ENCODE measurements at regions not wholly inside any gene's neighbourhood (a gene's known extent, or its start where the extent isn't known, plus 50 kb on each side); places are given as distances from the start of the nearest gene placed in this dataset.

- no peak overlapping the region for H4K12ac ChIP-seq (ENCODE audit: low read depth, low read length)
- no peaks in the 10 kb centered on the region for H3K4me1 ChIP-seq (ENCODE audit: control insufficient read depth in 1 of 2, insufficient read depth in 2 of 2, low read length in 2 of 2)
- DNase-seq = peak in 1 of 2 donors; percentile 7
- no peak overlapping the region for H3K4ac ChIP-seq (ENCODE audit: low read depth, low read length)
- H2AFZ ChIP-seq (ENCODE audit: insufficient read depth, low read length, poor library complexity) = no peak overlapping the region
- no peaks in the 10 kb centered on the region for H3K79me2 ChIP-seq (ENCODE audit: control insufficient read depth, insufficient read depth, low read length, poor library complexity)
- H3K4me3 ChIP-seq (ENCODE audit: low read depth, low read length) = no peak overlapping the region
- H2BK120ac ChIP-seq (ENCODE audit: insufficient read depth, low read length, poor library complexity) = no peak overlapping the region
- H2BK12ac ChIP-seq (ENCODE audit: low read length) = no peak overlapping the region
- no peak overlapping the region for H3K27ac ChIP-seq (ENCODE audit: low read depth, low read length)
- no peak overlapping the region for H4K91ac ChIP-seq (ENCODE audit: low read depth, low read length)
- H3K14ac ChIP-seq (ENCODE audit: low read length) = no peak overlapping the region
- no peak overlapping the region for H3K4me2 ChIP-seq (ENCODE audit: low read length)
- WGBS (ENCODE audit: extremely low coverage, insufficient coverage, insufficient read length) = no CpG with 5 or more reads among the region's 5 CpGs
- no peaks in the 10 kb centered on the region for H3K27me3 ChIP-seq (ENCODE audit: insufficient read depth, low read length)
- no peak overlapping the region for H3K18ac ChIP-seq (ENCODE audit: low read length)
- no peak overlapping the region for H3K9ac ChIP-seq (ENCODE audit: low read length)
- H4K8ac ChIP-seq (ENCODE audit: low read depth, low read length) = no peak overlapping the region
- no peak overlapping the region for H2BK5ac ChIP-seq (ENCODE audit: low read depth, low read length, poor library complexity)
- H3K23ac ChIP-seq (ENCODE audit: low read length) = no peak overlapping the region
- no peaks in the 10 kb centered on the region for H3K79me1 ChIP-seq (ENCODE audit: low read length)
- no peaks in the 10 kb centered on the region for H3K9me3 ChIP-seq (ENCODE audit: insufficient read depth, low read depth, low read length)
- H2AK5ac ChIP-seq (ENCODE audit: low read length) = no peak overlapping the region
- H3K36me3 ChIP-seq (ENCODE audit: control insufficient read depth in 1 of 2, insufficient read depth in 2 of 2, low read length in 2 of 2) = no peaks in the 10 kb centered on the region
Observed at GRCh38 chr18:29012364-29012763, 835.4 kb upstream of the CDH2 start.

DNA sequence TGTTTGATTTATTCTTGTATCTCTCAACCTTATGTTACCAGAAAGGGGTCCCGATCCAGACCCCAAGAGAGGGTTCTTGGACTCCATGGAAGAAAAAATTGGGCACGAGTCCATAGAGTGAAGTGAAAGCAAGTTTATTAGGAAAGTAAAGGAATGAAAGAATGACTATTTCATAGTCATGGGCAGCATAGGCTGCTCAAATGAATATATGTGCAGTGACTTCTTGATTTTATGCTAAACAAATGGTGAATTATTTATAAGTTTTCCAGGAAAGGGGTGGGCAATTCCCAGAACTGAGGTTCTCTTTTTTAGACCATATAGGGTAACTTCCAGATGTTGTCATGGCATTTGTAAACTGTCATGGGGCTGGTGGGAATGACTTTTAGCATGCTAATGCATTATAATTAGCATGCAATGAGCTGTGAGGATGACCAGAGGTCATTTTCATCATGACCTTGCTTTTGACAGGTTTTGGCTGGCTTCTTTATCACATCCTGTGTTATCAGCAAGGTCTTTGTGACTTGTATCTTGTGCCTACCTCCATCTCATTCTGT, 832.4 kb upstream of the CDH2 start:
- Histone ChIP-seq H2AK5ac (ENCODE audit: low read length) (no peak overlapping the region), H4K8ac (ENCODE audit: low read depth, low read length) (no peak overlapping the region), H3K79me1 (ENCODE audit: low read length) (no peaks in the 10 kb centered on the region), H2BK120ac (ENCODE audit: insufficient read depth, low read length, poor library complexity) (no peak overlapping the region), H4K91ac (ENCODE audit: low read depth, low read length) (no peak overlapping the region), H3K27ac (ENCODE audit: low read depth, low read length) (no peak overlapping the region), H3K4me1 (ENCODE audit: control insufficient read depth in 1 of 2, insufficient read depth in 2 of 2, low read length in 2 of 2) (no peaks in the 10 kb centered on the region), H3K36me3 (ENCODE audit: control insufficient read depth in 1 of 2, insufficient read depth in 2 of 2, low read length in 2 of 2) (no peaks in the 10 kb centered on the region), H3K9ac (ENCODE audit: low read length) (no peak overlapping the region), H2BK12ac (ENCODE audit: low read length) (no peak overlapping the region), H3K27me3 (ENCODE audit: insufficient read depth, low read length) (no peaks in the 10 kb centered on the region), H3K4me3 (ENCODE audit: low read depth, low read length) (no peak overlapping the region), H3K18ac (ENCODE audit: low read length) (no peak overlapping the region), H3K4ac (ENCODE audit: low read depth, low read length) (no peak overlapping the region), H3K9me3 (ENCODE audit: insufficient read depth, low read depth, low read length) (no peaks in the 10 kb centered on the region), H3K23ac (ENCODE audit: low read length) (no peak overlapping the region), H3K79me2 (ENCODE audit: control insufficient read depth, insufficient read depth, low read length, poor library complexity) (no peaks in the 10 kb centered on the region), H2AFZ (ENCODE audit: insufficient read depth, low read length, poor library complexity) (no peak overlapping the region), H3K14ac (ENCODE audit: low read length) (no peak overlapping the region), H4K12ac (ENCODE audit: low read depth, low read length) (no peak overlapping the region), H2BK5ac (ENCODE audit: low read depth, low read length, poor library complexity) (no peak overlapping the region), H3K4me2 (ENCODE audit: low read length) (no peak overlapping the region)
- no peak for DNase-seq
- WGBS (ENCODE audit: extremely low coverage, insufficient coverage, insufficient read length) = no CpG with 5 or more reads among the region's 2 CpGs

- H3K27ac ChIP-seq (ENCODE audit: low read depth, low read length) = no peak overlapping the region
- H4K8ac ChIP-seq (ENCODE audit: low read depth, low read length) = no peak overlapping the region
- no peak overlapping the region for H4K12ac ChIP-seq (ENCODE audit: low read depth, low read length)
- no peak overlapping the region for H2BK5ac ChIP-seq (ENCODE audit: low read depth, low read length, poor library complexity)
- no peak overlapping the region for H3K4ac ChIP-seq (ENCODE audit: low read depth, low read length)
- no peak overlapping the region for H2BK120ac ChIP-seq (ENCODE audit: insufficient read depth, low read length, poor library complexity)
- H3K79me1 ChIP-seq (ENCODE audit: low read length) = no peaks in the 10 kb centered on the region
- no peak overlapping the region for H3K4me2 ChIP-seq (ENCODE audit: low read length)
- H3K4me1 ChIP-seq (ENCODE audit: control insufficient read depth in 1 of 2, insufficient read depth in 2 of 2, low read length in 2 of 2) = no peaks in the 10 kb centered on the region
- WGBS (ENCODE audit: extremely low coverage, insufficient coverage, insufficient read length) = no CpG with 5 or more reads among the region's 1 CpG
- H3K18ac ChIP-seq (ENCODE audit: low read length) = no peak overlapping the region
- no peaks in the 10 kb centered on the region for H3K36me3 ChIP-seq (ENCODE audit: control insufficient read depth in 1 of 2, insufficient read depth in 2 of 2, low read length in 2 of 2)
- no peak overlapping the region for H3K14ac ChIP-seq (ENCODE audit: low read length)
- no peak overlapping the region for H2AK5ac ChIP-seq (ENCODE audit: low read length)
- no peak overlapping the region for H2AFZ ChIP-seq (ENCODE audit: insufficient read depth, low read length, poor library complexity)
- no peak overlapping the region for H4K91ac ChIP-seq (ENCODE audit: low read depth, low read length)
- H3K9ac ChIP-seq (ENCODE audit: low read length) = no peak overlapping the region
- H3K79me2 ChIP-seq (ENCODE audit: control insufficient read depth, insufficient read depth, low read length, poor library complexity) = no peaks in the 10 kb centered on the region
- H3K4me3 ChIP-seq (ENCODE audit: low read depth, low read length) = no peak overlapping the region
- no peaks in the 10 kb centered on the region for H3K27me3 ChIP-seq (ENCODE audit: insufficient read depth, low read length)
- no peak for DNase-seq
- H2BK12ac ChIP-seq (ENCODE audit: low read length) = no peak overlapping the region
- no peaks in the 10 kb centered on the region for H3K9me3 ChIP-seq (ENCODE audit: insufficient read depth, low read depth, low read length)
- H3K23ac ChIP-seq (ENCODE audit: low read length) = no peak overlapping the region
Observed at GRCh38 chr18:29008809-29009208, 831.9 kb upstream of the CDH2 start.

DNA sequence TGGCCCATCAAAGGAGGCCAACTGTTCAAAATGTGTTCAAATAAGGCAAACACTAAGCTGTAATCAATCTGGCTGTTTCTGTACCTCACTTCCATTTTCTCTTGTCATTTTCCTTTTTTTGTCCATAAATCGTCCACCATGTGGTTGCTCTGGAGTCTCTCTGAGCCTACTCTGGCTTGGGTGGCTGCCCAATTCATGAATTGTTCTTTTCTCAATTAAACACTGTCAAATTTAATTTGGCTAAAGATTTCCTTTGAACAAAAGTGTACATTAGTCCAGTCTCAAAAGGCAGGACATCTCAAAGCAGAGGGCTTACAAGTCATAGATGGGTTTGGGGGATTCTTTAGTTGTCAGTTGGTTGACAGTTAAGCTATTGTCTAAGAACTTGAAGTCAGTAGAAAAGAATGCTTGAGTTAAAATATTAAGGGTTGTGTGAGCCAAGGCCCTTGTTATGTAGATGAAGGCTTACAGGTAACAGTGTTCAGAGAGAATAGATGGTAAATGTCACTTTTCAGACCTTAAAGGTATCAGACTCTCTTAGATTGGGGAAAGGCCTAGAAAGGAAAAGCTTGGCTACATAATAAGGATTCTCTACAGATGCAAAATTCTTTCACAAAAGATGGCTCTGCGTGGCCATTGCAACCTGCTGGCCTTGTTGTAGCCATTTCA, 831.2 kb upstream of the CDH2 start:
- H3K14ac ChIP-seq (ENCODE audit: low read length) = no peak overlapping the region
- H2BK120ac ChIP-seq (ENCODE audit: insufficient read depth, low read length, poor library complexity) = no peak overlapping the region
- no peak overlapping the region for H2AK5ac ChIP-seq (ENCODE audit: low read length)
- no peak overlapping the region for H2AFZ ChIP-seq (ENCODE audit: insufficient read depth, low read length, poor library complexity)
- no peak overlapping the region for H3K23ac ChIP-seq (ENCODE audit: low read length)
- no peak overlapping the region for H3K18ac ChIP-seq (ENCODE audit: low read length)
- no peaks in the 10 kb centered on the region for H3K27me3 ChIP-seq (ENCODE audit: insufficient read depth, low read length)
- H3K4me1 ChIP-seq (ENCODE audit: control insufficient read depth in 1 of 2, insufficient read depth in 2 of 2, low read length in 2 of 2) = peaks cover 0 to 3% of the 10 kb centered on the region in 2 experiments
- no peaks in the 10 kb centered on the region for H3K9me3 ChIP-seq (ENCODE audit: insufficient read depth, low read depth, low read length)
- no peak overlapping the region for H3K4ac ChIP-seq (ENCODE audit: low read depth, low read length)
- H3K4me3 ChIP-seq (ENCODE audit: low read depth, low read length) = no peak overlapping the region
- no peak overlapping the region for H3K9ac ChIP-seq (ENCODE audit: low read length)
- no peak overlapping the region for H3K4me2 ChIP-seq (ENCODE audit: low read length)
- no peak overlapping the region for H4K91ac ChIP-seq (ENCODE audit: low read depth, low read length)
- DNase-seq = no peak
- WGBS (ENCODE audit: extremely low coverage, insufficient coverage, insufficient read length) = no CpG with 5 or more reads among the region's 2 CpGs
- H2BK5ac ChIP-seq (ENCODE audit: low read depth, low read length, poor library complexity) = no peak overlapping the region
- no peaks in the 10 kb centered on the region for H3K79me1 ChIP-seq (ENCODE audit: low read length)
- H4K12ac ChIP-seq (ENCODE audit: low read depth, low read length) = no peak overlapping the region
- no peak overlapping the region for H3K27ac ChIP-seq (ENCODE audit: low read depth, low read length)
- H3K36me3 ChIP-seq (ENCODE audit: control insufficient read depth in 1 of 2, insufficient read depth in 2 of 2, low read length in 2 of 2) = no peaks in the 10 kb centered on the region
- H2BK12ac ChIP-seq (ENCODE audit: low read length) = no peak overlapping the region
- H3K79me2 ChIP-seq (ENCODE audit: control insufficient read depth, insufficient read depth, low read length, poor library complexity) = no peaks in the 10 kb centered on the region
- no peak overlapping the region for H4K8ac ChIP-seq (ENCODE audit: low read depth, low read length)
